ENCODE measurements at regions not wholly inside any gene's neighbourhood (a gene's known extent, or its start where the extent isn't known, plus 50 kb on each side); places are given as distances from the start of the nearest gene placed in this dataset.

GRCh38 chr18:56305583-56305982, 332.8 kb downstream of the TXNL1 start:
- TF ChIP-seq CTCF (IDR thresholded peaks at IDR 0.05): no peak
- no peak for TF ChIP-seq POLR2A (IDR thresholded peaks at IDR 0.05)

All from ovary (tissue), 3 donors.